ENCODE measurements at regions not wholly inside any gene's neighbourhood (a gene's known extent, or its start where the extent isn't known, plus 50 kb on each side); places are given as distances from the start of the nearest gene placed in this dataset.

- TF ChIP-seq CTCF (IDR thresholded peaks at IDR 0.05; ENCODE audit: borderline replicate concordance, extremely low read depth, low read length, poor library complexity, severe bottlenecking), result no peak
- no peak for TF ChIP-seq EZH2 (IDR thresholded peaks at IDR 0.05; ENCODE audit: borderline replicate concordance, low read depth, low read length, severe bottlenecking)
These were observed 163.4 kb downstream of the ERCC6L2 start for GRCh38 chr9:96038914-96039313.

All from DND-41 (cell line).